HG02798 (cell line): ENCODE measurements at regions not wholly inside any gene's neighbourhood (a gene's known extent, or its start where the extent isn't known, plus 50 kb on each side); places are given as distances from the start of the nearest gene placed in this dataset.
"Not testable (repeated sequence)": the region's sequence is repeated elsewhere in the genome, so short reads cannot be mapped to it uniquely, and the experiment has no call there.

Experiments
- ATAC-seq: cut with Tn5 transposase; IDR thresholded peaks from one replicate; pipeline ENCODE4 v1.9.1; 2021; ENCODE audit warnings: mild to moderate bottlenecking; ENCODE audit not compliant: unreplicated experiment, poor library complexity

DNA sequence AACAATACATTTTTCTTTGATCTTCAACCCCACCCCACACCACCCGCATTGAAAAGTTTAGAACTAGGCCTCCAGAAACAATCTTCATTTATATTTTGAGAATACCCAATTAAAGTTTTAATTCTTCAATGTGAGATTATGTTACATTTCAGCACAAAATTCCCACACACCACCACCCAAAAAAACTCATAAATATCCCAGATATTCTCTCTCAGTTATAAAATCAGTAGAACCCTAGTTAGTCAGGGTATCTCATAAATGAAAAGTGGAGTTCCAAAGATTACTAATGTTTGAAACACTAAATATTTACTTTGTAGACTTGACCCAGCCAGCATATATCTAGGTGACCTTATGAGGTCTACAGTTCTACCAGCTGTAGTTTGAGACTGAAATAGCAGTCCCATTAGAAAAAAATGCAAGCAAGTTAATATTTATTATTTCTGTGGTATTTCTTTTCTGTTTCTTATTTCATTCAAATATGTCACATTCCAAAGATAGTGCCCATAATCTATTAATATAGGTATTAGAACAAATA lies 371.0 kb downstream of the TENT5A start:
- ATAC-seq = no peak

DNA sequence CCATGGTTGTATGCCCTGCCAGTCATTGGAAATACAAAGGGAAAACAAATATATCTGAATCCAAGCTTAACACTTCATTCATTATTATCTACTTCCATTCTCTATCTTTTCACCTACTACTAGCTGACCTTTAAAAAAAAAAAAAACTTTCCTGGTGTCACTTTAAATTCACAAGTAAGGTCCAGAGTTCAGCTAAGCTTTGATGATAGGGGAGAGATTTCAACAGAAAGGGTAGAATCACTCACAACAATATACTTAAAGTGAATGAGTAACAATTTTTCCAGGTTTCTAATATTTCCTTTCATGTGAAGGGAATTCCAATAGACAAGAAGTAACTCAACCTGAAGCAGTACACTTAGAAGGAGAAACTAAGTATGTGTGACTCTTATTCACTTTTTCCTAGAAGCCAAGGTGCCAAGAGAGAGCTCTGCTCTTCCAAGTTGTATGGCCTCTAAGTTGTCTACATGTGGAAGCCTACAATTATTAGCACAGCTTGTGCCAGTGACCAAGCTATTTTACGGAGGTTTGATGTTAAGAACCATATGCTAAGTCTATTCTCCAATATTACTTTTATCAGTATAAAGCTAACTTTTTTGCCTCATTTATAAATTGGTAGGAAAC lies 371.7 kb downstream of the TENT5A start:
- no peak for ATAC-seq

DNA sequence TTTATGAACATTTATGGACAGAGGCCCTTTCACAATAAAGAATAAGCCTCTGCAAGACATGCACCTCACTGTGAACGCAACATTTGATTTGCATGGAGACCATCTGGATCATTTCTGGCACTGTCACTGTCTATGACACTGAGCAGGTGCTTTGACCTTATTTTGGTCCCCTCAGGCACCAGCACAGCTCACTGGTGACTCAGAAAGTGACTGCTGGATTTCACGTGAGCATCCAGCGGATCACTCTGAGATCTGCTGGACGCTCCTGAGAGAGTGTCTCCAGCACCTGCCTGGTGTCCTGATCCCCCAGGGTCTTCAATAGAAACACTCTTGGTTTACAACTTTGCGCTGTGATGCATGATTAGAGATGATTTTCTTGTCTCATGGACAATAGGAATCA lies 375.7 kb downstream of the TENT5A start:
- ATAC-seq = no peak

DNA sequence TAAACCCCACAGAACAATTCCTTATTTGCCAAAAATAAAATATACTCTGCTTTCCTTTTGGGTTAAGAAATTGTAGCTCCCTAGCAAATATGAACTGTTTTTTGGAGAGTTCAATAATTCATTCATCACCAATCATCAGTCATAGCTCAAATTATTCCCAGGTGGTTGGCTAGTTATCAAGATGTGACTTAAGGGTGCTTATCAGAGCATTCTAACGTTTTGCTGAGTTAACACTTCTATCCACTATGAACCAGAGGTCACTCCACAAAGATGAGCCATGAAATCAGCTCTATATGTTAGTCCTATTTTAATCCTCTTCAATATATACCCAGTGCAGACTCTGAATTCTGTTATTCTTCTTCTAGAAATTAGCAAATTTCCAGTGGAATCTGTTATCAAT lies 379.1 kb downstream of the TENT5A start:
- ATAC-seq = no peak

DNA sequence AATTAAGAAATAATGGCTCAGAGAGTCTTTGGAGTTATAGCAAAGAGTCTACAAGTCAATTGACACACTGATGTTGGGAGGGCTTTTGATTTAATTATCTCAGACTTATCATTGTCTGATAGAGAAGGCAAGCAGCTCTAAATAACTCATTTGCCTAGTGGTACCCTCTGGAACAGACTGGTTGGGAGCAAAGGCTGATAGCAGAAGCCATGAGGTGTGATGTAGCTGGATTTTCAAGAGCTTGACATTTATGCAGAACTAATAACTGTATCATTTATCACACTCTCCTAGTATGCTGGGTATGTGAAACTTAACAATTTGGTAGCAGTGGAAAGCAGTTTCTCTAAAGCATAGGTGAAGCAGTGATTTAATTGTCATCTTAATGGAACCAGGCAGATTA lies 380.6 kb downstream of the TENT5A start:
- ATAC-seq = no peak

DNA sequence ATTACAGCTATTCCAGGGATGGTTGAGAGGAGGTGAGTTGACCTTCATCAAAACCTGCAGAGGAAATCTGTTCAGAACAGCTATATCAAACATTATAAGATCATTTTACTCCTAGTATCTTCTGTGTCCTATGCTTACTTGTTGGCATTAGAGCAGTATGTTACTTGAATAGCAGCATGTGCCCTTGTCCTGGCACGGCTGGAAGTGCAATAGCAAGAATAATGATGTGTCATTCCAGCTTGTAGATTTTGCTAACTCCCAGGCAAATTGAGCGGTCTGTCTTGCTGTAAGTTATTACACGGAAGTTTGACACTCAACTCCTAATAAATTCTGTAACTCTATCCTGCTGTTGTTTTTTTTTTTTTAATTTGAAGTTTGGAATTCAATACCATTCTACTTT lies 385.5 kb downstream of the TENT5A start:
- ATAC-seq = no peak

DNA sequence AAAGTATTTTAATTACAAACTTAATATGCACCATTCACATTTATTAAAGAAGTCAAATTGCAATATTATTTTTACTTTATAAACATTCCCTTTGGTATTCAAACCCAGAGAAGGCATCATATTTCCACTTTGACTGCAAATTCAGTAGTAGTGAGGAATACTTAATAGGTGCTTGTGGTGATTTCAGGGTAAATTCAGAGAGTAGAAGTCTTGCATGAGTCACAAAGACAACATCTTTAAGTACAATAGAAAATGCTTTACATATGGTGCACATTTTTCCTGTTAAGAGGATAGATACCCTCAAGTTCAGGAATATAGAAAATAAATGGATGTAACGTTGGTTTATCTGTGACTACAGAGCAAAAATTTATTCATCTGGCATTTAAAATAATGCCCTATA lies 390.2 kb downstream of the TENT5A start:
- no peak for ATAC-seq

DNA sequence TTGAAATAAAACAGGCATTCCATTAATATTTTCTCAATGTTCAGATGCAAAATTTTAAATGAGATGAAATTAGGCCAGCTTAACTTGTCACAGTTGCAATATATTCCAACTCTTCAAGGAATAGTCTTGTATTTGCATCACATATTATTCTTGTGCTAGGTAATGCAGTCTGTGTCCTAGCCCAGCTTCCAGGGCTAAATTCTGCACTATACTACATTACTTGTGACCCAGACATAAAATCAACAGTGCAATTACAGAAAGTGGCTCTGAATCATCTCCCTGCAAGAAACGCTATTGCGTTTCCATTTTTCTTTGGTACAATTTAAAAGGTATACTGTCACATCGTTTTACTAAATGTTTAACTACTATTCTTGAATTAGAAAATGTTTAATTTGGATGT lies 399.2 kb downstream of the TENT5A start:
- ATAC-seq = no peak

DNA sequence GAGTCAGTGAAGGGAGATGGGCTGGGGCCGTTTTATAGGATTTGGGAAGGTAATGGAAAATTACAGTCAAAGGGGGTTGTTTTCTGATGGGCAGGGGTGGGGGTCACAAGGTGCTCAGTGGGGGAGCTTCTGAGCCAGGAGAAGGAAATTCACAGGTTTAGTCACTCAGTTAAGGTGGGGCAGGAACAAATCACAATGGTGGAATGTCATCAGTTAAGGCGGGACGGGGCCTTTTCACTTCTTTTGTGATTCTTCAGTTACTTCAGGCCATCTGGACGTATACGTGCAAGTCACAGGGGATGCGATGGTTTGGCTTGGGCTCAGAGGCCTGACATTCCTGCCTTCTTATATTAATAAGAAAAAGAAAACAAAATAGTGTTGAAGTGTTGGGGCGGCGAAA lies 408.5 kb downstream of the TENT5A start:
- ATAC-seq = not testable (repeated sequence)

DNA sequence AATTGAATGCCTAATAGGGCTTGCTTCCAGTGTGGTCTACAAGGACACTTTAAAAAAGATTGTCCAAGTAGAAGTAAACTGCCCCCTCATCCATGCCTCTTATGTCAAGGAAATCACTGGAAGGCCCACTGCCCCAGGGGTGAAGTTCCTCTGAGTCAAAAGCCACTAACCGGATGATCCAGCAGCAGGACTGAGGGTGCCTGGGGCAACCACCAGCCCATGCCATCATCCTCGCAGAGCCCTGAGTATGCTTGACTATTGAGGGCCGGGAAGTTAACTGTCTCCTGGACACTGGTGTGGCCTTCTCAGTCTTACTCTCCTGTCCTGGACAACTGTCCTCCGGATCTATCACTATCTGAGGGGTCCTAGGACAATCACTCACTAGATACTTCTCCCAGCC lies 411.5 kb downstream of the TENT5A start:
- no peak for ATAC-seq

DNA sequence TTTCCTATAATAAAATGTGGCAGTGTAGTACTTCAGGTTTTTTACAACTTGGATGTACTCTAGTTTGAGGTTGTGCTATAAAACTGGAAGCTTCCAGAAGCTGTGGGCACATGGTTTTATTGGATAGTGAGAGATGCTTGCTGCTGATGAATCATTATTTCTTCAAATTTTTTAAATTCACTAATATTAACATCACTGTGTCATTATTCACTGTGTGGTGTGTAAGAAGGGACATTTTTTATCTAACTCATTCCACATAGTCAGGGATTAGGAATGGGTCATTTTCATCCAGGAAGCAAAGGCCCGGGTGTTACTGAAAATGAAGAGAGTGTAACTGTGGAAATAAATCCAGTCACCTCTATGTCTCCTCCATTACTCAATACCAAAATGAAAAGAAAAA lies 421.0 kb downstream of the TENT5A start:
- ATAC-seq = no peak

DNA sequence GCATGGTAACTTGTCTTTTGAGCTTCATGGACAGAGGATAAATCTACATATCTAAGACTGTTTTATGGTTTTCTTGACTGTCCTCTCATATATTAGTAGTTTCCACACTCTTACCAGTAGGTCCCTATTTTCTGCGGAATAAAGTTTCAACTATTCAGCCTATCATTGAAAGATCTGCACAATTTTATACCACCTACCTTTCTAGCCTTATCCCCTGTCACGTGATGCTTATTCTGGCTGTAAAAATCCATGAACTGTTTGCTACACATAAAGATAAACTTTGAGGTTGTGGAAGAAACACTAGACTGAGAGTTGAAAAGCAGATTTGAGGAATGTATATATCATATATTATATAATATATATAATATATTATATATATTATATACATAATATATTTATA lies 423.8 kb downstream of the TENT5A start:
- ATAC-seq = no peak

DNA sequence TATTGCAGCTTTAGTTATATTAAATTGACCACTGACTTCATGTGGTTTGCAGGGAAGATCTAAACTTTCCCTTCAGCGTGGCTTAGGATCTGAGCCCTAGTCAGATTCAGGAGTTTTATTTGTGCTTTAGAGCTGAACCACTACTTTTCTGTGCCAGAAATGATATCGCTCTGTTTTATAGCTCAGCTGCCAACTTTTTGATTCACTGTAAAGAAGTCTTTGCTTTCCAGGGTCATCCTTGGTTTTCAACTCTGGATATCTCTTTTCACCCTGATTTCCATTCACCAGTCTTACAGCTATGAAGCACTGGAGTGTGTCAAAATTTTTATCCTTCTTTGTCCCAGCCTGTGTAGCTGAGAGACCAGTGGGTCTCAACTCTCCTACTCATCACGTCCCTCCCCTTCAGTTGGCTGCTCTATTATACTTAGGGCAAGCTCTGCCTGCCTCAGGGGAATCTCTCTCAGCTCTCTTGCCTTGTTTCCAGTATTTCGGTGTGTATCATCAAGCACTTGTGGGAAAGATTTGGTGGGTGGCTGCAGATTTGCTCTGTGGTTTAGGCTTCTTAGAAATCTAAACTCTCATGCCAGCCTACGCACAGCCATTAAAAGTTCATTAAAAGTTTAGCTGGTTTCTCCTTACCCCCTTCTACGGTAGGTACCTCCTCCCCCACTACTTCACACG lies 425.5 kb downstream of the TENT5A start:
- no peak for ATAC-seq

DNA sequence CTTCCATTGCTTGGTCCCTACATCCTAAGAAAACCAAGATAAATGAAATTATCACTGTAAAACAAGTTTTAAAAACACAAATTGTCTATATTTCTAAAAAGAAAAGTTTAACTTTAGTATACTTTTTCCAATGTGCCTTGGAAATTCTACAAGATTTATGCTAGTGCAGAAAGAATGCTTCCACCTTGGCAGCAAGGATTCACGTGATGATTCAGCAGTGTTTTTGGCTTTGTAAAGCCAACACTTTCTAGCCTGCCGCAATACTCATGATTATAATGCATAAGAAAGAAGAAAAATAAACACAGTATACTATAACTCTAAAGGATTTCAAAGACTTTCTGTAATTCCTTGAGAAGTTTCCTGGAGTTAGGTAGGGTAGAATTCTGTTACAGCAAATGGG lies 442.7 kb downstream of the TENT5A start:
- ATAC-seq = no peak

DNA sequence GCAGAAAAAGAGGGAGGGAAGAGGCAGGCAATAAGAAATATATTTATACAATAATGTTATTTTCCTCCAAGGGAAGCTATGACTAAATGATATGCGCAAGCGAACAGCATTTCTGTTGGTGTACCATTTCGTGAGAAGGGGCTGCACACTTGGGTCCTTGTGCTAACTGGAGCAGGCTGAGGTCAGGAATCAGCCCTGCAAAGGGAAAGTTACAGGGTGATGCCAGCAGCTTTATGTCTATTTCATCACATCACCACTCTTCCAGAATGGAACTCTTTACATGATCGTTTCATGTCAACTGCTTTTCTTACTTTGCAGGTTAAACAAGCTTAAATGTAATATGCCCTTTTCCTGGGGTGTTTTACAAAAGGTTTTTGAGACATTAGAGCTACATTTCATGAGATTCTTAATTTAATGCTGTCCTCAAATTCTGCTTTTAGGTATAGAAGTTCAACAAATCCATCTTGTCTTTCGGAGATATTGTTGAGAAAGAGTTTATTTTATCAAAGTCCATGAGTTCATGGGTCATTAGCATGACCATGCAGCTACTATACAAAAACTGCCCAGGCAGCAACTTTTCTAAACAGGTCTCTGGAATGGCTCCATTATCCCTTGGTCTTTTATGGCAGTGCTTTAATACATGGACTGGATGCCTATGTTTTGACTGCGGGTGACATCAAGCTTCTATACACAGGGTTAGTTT lies 443.8 kb downstream of the TENT5A start:
- ATAC-seq = no peak

DNA sequence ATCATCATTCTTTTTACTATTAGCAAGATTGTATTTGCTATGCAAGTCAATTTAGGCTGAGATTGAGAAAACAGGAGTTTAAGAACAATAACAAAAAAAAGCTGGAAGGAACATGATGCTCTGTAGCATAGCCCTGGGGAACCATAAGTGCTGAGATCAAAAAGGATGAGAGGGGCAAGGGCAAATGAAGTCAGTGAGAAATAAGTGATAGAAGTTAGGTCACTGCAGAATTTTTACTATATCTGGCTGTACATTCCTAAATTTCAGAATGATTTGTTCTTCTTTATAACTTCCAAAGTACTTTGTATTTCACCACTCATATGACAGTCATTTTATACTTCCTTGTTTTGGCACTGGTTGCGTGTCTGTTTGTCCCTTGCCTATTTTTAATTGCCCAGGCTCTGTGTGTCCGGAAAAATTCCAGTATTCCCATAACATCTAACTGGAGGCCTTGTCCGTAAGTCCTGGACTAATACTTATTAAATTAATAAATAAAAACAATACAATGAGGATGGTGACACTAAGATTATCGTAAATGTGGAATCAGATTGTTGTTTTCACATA lies 444.7 kb downstream of the TENT5A start:
- no peak for ATAC-seq

DNA sequence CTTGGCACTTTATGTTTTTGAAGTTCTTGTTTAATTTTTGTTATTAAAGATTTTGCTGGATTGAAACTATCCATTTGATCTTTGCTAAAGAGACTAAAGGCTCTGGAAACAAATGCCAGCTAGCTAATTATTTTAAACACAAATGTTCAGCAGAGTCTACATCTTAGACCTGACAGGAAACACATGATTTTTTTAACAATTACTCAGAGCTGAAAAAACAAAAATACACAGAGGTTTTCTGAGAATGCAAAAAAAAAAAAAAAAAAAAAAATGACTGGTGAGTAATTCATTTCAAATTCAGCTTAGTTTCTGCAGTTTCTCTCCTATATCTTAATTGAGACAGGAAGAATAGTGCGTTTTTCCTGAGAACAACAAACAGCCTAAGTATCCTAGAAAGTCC lies 448.0 kb downstream of the TENT5A start:
- no peak for ATAC-seq

DNA sequence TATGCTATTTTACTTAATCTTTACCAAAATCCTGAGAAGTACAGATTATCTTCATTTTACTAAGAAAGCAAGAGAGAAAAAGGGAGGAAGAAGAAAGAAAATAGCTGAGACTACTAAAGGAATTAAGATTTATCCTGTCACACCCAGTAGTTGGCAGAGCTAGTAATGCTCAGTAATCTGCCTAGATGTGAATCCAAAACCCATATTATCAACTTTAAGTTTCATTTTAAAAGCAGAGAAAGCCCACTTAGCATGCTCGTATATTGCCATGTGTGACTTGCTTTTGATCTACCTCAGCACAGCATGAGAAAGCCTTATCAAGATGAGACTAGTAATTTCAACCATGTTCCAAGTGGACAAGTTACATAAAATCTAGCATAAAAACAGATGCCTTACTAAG lies 451.5 kb downstream of the TENT5A start:
- no peak for ATAC-seq

DNA sequence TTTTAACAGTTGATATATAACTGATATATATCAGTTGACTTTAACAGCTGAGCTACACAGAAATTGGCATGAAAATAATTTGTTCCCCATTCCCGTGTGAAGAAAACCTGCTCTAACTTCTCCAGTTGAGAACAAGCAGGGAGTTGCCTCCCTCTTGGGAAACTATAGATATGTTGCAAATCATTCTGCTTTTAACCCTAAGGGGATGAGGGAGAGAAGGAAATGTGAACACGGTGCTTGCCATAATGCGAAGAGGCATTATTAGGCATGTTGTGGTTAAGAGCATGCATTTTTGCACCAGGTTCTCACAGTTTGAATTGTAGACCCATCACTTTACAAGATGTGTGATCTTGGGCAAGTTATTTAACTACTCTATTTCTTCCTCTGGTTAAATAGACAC lies 453.7 kb downstream of the TENT5A start:
- no peak for ATAC-seq

DNA sequence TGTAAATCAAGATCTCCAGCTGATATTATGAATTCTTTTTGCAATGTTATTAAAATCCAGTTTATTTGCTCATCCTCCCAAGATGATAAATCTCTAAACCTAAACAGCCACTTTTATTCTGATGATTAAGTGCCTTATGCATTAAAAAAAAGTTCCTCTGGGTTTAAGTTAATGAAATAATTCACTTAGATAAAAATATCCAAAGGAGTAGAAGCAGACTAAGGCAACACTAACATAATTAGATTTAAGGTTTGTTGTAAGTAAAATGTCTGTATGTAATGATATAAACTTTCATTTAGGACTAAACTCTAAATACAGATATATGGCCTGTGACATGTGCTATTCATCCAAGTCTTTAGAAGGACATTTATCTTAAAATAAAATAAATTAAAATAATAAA lies 457.2 kb downstream of the TENT5A start:
- no peak for ATAC-seq

DNA sequence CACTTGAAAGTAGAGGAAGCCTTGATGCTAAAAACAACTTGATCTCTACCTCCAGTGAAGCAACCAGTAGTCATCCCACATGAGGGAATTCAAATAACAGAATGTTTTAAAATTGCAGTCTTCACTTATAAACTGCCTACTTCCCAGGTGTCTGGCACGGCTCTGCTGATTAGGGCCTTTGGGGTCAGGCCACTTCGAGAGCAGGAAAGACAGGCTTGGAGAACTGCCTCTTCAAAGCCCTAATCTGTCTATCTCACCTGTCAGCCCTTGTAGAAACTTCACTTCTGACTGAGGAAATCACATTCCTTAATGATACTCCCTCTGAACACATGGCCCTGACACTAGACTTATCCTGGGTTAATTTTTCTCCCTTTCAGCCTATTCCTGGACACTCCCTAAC lies 458.6 kb downstream of the TENT5A start:
- no peak for ATAC-seq
